BE2C (cell line): ENCODE measurements at regions not wholly inside any gene's neighbourhood (a gene's known extent, or its start where the extent isn't known, plus 50 kb on each side); places are given as distances from the start of the nearest gene placed in this dataset.

Source experiments
- DNase-seq: peaks from one replicate; pipeline ENCODE4 v3.0.0-alpha.2; 2020
- H3K27me3 ChIP-seq: fragments of 250-450 bp; sonication (Bioruptor Pico); 2 replicates; pipeline ENCODE4 v1.5.1; 2020; ENCODE audit warnings: mild to moderate bottlenecking
- H3K36me3 ChIP-seq: fragments of 250-450 bp; sonication (Bioruptor Pico); 2 replicates; pipeline ENCODE4 v1.5.1; 2020; ENCODE audit warnings: mild to moderate bottlenecking
- H3K4me1 ChIP-seq: fragments of 250-450 bp; sonication (Bioruptor Pico); 2 replicates; pipeline ENCODE4 v1.5.1; 2020
- H3K4me3 ChIP-seq: 2 replicates; pipeline ENCODE4 v1.5.1; 2011; ENCODE audit warnings: low read depth, low read length
- H3K9me3 ChIP-seq: fragments of 250-450 bp; sonication (Bioruptor Pico); 2 replicates; pipeline ENCODE4 v1.5.1; 2020
- CTCF ChIP-seq: IDR thresholded peaks from 2 replicates; pipeline ENCODE4 v1.5.1; 2012; ENCODE audit warnings: mild to moderate bottlenecking, low read depth, low read length

DNA sequence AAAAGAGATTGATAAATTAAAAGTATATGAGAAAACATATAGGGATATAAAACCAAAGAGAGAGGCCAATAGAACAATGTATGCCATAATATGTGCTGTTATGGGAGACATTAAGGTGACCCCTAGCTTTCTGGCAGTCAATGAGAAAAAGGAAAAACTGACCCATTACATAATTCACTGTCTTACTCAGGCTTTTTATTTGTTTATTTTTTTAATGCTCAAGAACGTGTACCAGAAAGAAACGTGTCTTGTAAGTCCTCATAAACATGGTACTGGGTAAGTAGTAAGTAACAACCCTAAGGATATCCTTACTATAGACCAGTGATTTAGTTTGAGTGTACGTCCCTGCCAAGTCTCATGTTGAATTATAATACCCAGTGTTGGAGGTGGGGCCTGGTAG, 160.8 kb upstream of the PHACTR1 start:
- Histone ChIP-seq H3K4me1 (no peaks in the 10 kb centered on the region), H3K4me3 (no peak overlapping the region), H3K27me3 (no peaks in the 10 kb centered on the region), H3K36me3 (no peaks in the 10 kb centered on the region), H3K9me3 (no peaks in the 10 kb centered on the region)
- no peak for DNase-seq
- TF ChIP-seq CTCF, result no peak

DNA sequence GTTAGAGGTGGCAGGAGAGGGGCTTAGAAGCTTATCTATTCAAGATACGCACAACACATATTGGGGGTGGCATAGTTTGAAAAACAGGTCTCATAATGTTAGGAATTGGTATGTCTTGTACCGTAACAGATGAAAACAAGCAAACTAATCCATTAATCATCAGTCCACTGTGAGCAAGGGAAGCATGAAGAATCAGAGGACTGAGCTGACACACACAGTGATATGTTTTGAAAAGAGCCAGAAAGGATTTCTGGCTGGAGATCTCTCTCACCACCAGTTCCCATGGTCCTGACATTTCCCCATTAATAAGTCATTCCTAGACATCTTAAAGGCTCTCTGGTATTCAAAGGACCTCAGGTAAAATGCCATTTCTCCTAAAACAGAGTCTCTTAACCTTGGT, 158.8 kb upstream of the PHACTR1 start:
- Histone ChIP-seq H3K9me3 (no peaks in the 10 kb centered on the region), H3K4me1 (no peaks in the 10 kb centered on the region), H3K27me3 (no peaks in the 10 kb centered on the region), H3K36me3 (no peaks in the 10 kb centered on the region), H3K4me3 (no peak overlapping the region)
- no peak for TF ChIP-seq CTCF
- DNase-seq, result no peak

DNA sequence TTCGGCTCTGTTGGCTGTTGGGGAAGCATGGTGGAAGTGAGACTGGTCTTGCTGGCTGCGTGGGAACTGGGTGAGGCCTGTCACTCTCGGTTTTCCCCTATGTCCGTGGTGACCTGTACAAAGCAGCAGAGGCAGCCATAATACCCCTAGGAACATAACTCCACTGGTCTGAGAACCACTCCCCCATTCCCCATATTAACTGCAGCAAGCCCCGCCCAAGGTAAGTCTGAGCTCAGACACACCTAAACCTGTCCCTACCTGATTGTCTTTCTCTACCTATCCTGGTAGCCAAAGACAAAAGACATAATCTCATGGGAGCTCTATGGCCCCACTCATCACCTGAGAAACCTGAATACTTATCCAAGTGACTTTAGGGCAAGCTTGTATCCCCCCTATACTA, 156.3 kb upstream of the PHACTR1 start:
- Histone ChIP-seq H3K4me1 (no peaks in the 10 kb centered on the region), H3K27me3 (no peaks in the 10 kb centered on the region), H3K9me3 (no peaks in the 10 kb centered on the region), H3K4me3 (no peak overlapping the region), H3K36me3 (no peaks in the 10 kb centered on the region)
- no peak for TF ChIP-seq CTCF
- DNase-seq, result no peak

GRCh38 chr6:12566618-12567123, 149.9 kb upstream of the PHACTR1 start:
- no peak overlapping the region for H3K4me3 ChIP-seq

DNA sequence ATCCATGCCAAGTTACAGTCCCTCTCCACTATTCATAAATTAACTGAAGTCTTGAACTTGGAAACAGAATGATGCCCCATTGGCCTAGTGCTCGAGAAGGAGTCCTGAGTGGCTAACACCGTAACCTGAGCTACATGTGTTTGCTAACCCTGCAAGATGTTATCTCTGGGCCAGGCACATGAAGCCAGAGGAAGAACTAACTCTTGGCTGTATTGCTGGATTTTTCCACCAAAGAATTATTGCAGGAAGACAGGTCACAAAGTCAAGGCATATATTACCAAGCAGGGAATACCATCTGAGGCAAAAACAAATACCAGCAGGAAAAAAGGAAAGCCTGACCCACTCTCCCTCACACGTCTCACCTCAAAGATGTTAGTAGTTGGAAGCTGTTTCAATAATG, 148.9 kb upstream of the PHACTR1 start:
- Histone ChIP-seq H3K4me3 (no peak overlapping the region), H3K36me3 (no peaks in the 10 kb centered on the region), H3K4me1 (no peaks in the 10 kb centered on the region), H3K9me3 (no peaks in the 10 kb centered on the region), H3K27me3 (no peaks in the 10 kb centered on the region)
- no peak for DNase-seq
- TF ChIP-seq CTCF, result no peak

More at GRCh38 chr6:12566618-12567123, 149.9 kb upstream of the PHACTR1 start:
- Histone ChIP-seq H3K27me3 (no peaks in the 10 kb centered on the region), H3K9me3 (no peaks in the 10 kb centered on the region), H3K4me1 (no peaks in the 10 kb centered on the region), H3K36me3 (no peaks in the 10 kb centered on the region)
- TF ChIP-seq CTCF, result no peak
- DNase-seq, result no peak

DNA sequence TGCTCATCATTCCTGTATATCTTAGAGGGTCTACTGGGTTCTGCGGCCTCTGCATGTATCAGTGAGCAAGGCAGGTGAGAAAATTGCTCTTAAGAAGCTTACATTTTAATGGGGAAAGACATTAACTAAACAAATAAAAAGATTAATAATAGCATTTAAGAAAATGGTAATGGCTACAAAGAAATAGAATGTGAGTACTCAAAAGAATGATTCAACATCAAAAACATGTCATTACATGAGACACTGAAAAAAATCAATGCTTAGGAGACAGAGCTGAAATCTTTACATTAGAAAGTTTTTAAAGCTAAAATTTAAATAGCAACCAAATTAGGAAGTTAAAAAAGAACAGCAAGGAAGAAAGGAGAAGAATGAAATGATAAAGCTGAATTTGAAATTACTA, 146.9 kb upstream of the PHACTR1 start:
- no peak for TF ChIP-seq CTCF

More for the DNA sequence above, 146.9 kb upstream of the PHACTR1 start:
- no peaks in the 10 kb centered on the region for H3K9me3 ChIP-seq
- no peaks in the 10 kb centered on the region for H3K4me1 ChIP-seq
- H3K4me3 ChIP-seq, result no peak overlapping the region
- DNase-seq, result no peak
- H3K27me3 ChIP-seq, result no peaks in the 10 kb centered on the region
- H3K36me3 ChIP-seq, result no peaks in the 10 kb centered on the region
